K562 (cell line): ENCODE measurements at regions not wholly inside any gene's neighbourhood (a gene's known extent, or its start where the extent isn't known, plus 50 kb on each side); places are given as distances from the start of the nearest gene placed in this dataset.

Experiments used
- ATAC-seq: fragments of 200-7000 bp; cut with Tn5 transposase; 3 replicates; pipeline ENCODE4 v1.9.1; 2020; ENCODE audit warnings: moderate library complexity
- BruUV-seq: library from RNA; stranded (reverse); fragments of 400-500 nt; replicated peaks from 2 replicates; lab custom pipeline; 2021; lab: Mats Ljungman, UMichigan
- CTCF ChIA-PET: fragments of 300-600 bp; formaldehyde crosslinking; extraction: SDS; loops from one replicate; lab custom pipeline; 2021; ENCODE audit warnings: low intra/inter-chr PET ratio; lab: Yijun Ruan, JAX
- POLR2A ChIA-PET: fragments of 300-600, 350-650 bp; sonication (Branson Sonifier 250); formaldehyde crosslinking; extraction: SDS; loops from one replicate; lab custom pipeline; 2021; ENCODE audit warnings: antibody characterized with exemption, inconsistent platforms; lab: Yijun Ruan, JAX
- DNase-seq, 4 experiments: peaks; one replicate each; pipeline versions ENCODE4 v3.0.0 to v3.0.0-alpha.2; 2011 to 2018; ENCODE audit warnings: low spot score in 3 of 4, mixed read lengths in 3 of 4; ENCODE audit errors: extremely low read depth in 1 of 4
- FAIRE-seq: peaks from 2 replicates; lab custom pipeline; 2011; peaks lifted over from hg19 to GRCh38; lab: Jason Lieb, UNC
- H2AFZ ChIP-seq: 2 replicates; pipeline ENCODE4 v1.6.0; 2011; ENCODE audit warnings: low read depth, low read length, control low read depth, inconsistent platforms
- H3K27ac ChIP-seq: fragments of 200-600 bp; 3 replicates; pipeline ENCODE4 v1.8.0; 2011; ENCODE audit warnings: low read depth, mild to moderate bottlenecking, control low read depth, inconsistent platforms, low read length, moderate library complexity, mixed read lengths; ENCODE audit errors: extremely low read depth
- H3K27me3 ChIP-seq, 2 experiments: fragments of 300-600 bp in 1 of 2; 2 replicates in 1 of 2; 3 replicates in 1 of 2; pipeline versions ENCODE4 v1.6.0 to v1.8.0; 2011; ENCODE audit warnings: inconsistent platforms in 2 of 2, low read length in 2 of 2, mild to moderate bottlenecking in 1 of 2, mixed read lengths in 1 of 2, moderate library complexity in 1 of 2; ENCODE audit not compliant: control insufficient read depth in 2 of 2, insufficient read depth in 2 of 2
- H3K36me3 ChIP-seq: fragments of 300-600 bp; 3 replicates; pipeline ENCODE4 v1.8.0; 2011; ENCODE audit warnings: mild to moderate bottlenecking, low read length, inconsistent platforms; ENCODE audit not compliant: control insufficient read depth, insufficient read depth
- H3K4me1 ChIP-seq, 2 experiments: fragments of 200-600 bp in 1 of 2; replicated peaks in 1 of 2; 2 replicates in 1 of 2; 3 replicates in 1 of 2; pipeline versions ENCODE4 v1.5.1 to v1.8.0; 2011; ENCODE audit warnings: inconsistent platforms in 2 of 2, low read length in 2 of 2, mild to moderate bottlenecking in 1 of 2, mixed read lengths in 1 of 2, moderate library complexity in 1 of 2; ENCODE audit not compliant: control insufficient read depth in 2 of 2, insufficient read depth in 2 of 2
- H3K4me2 ChIP-seq: 2 replicates; pipeline ENCODE4 v1.6.1; 2011; ENCODE audit warnings: low read length, control low read depth, inconsistent platforms, mixed read lengths; ENCODE audit not compliant: insufficient read depth
- H3K4me3 ChIP-seq: fragments of 200-600 bp; sonication (generic), shearing (Covaris generic); 2 replicates; pipeline ENCODE4 v1.5.1; 2016; ENCODE audit warnings: control low read depth, inconsistent platforms
- H3K79me2 ChIP-seq: fragments of 200-600 bp; 3 replicates; pipeline ENCODE4 v1.8.0; 2011; ENCODE audit warnings: low read length, inconsistent platforms; ENCODE audit not compliant: control insufficient read depth, insufficient read depth
- H3K9ac ChIP-seq, 2 experiments: 2 replicates each; pipeline versions ENCODE4 v1.6.0 to v1.6.1; 2011; ENCODE audit warnings: low read depth in 2 of 2, low read length in 2 of 2, control low read depth in 1 of 2, inconsistent platforms in 1 of 2, mild to moderate bottlenecking in 1 of 2, mixed read lengths in 1 of 2; ENCODE audit not compliant: insufficient read depth in 1 of 2
- H3K9me1 ChIP-seq: one replicate; pipeline ENCODE4 v1.6.0; 2011; ENCODE audit warnings: inconsistent platforms, mild to moderate bottlenecking, low read length, moderate library complexity; ENCODE audit not compliant: control insufficient read depth, insufficient read depth
- H3K9me3 ChIP-seq: replicated peaks from 2 replicates; pipeline ENCODE4 v1.5.1; 2011; ENCODE audit warnings: low read depth, low read length, inconsistent platforms; ENCODE audit not compliant: control insufficient read depth, insufficient read depth
- H4K20me1 ChIP-seq: replicated peaks from 2 replicates; pipeline ENCODE4 v1.6.1; 2011; ENCODE audit warnings: low read length, inconsistent platforms, mixed read lengths; ENCODE audit not compliant: control insufficient read depth, insufficient read depth
- ESRRA ChIP-seq: fragments of 450-650 bp; IDR thresholded peaks from 2 replicates; pipeline ENCODE4 v1.6.1; 2014; ENCODE audit warnings: low read depth, mild to moderate bottlenecking, moderate library complexity, borderline replicate concordance
- GTF2A2 ChIP-seq: IDR thresholded peaks from 2 replicates; pipeline ENCODE4 v1.6.1; 2016; ENCODE audit warnings: mild to moderate bottlenecking, missing genetic modification characterization, missing compliant biosample characterization
- HDAC8 ChIP-seq: fragments of 450-650 bp; IDR thresholded peaks from 2 replicates; pipeline ENCODE4 v1.6.1; 2016; ENCODE audit warnings: mild to moderate bottlenecking, missing genetic modification characterization, moderate library complexity, missing compliant biosample characterization
- HDGF ChIP-seq: fragments of 450-650 bp; IDR thresholded peaks from 2 replicates; pipeline ENCODE4 v1.6.1; 2016
- HEY1 ChIP-seq: fragments of 250-450 bp; sonication (Bioruptor Pico); IDR thresholded peaks from 2 replicates; pipeline ENCODE4 v1.5.0; 2020; ENCODE audit warnings: mild to moderate bottlenecking, moderate library complexity, borderline replicate concordance
- KAT2B ChIP-seq: IDR thresholded peaks from one replicate; pipeline ENCODE4 v1.6.1; 2012; ENCODE audit warnings: low read depth, mild to moderate bottlenecking, control low read depth, inconsistent platforms, low read length, moderate library complexity
- KLF13 ChIP-seq: fragments of 450-650 bp; IDR thresholded peaks from 2 replicates; pipeline ENCODE4 v1.6.1; 2016; ENCODE audit warnings: missing genetic modification characterization, low read depth, mild to moderate bottlenecking, missing compliant biosample characterization, moderate library complexity, borderline replicate concordance
- SNAPC5 ChIP-seq: fragments of 250-450 bp; sonication (Bioruptor Pico); IDR thresholded peaks from 2 replicates; pipeline ENCODE4 v1.8.0; 2021; ENCODE audit warnings: moderate library complexity, mild to moderate bottlenecking, inconsistent platforms
- TFE3 ChIP-seq: fragments of 450-650 bp; formaldehyde crosslinking; IDR thresholded peaks from 2 replicates; pipeline ENCODE4 v1.4.0; 2020; ENCODE audit warnings: mild to moderate bottlenecking, mixed read lengths
- ZNF12 ChIP-seq: sonication (generic); formaldehyde crosslinking; IDR thresholded peaks from 2 replicates; pipeline ENCODE4 v1.4.0; 2020; ENCODE audit warnings: mild to moderate bottlenecking, missing genetic modification reagents
- ZNF668 ChIP-seq: fragments of 250-450 bp; sonication (Bioruptor Pico); IDR thresholded peaks from 2 replicates; pipeline ENCODE4 v1.8.0; 2022; ENCODE audit warnings: mild to moderate bottlenecking, inconsistent platforms
- WGBS: fragments of 100-300 bp; shearing (Covaris generic); methylation state at CpG from one replicate; pipeline ENCODE4 v1.1.6; 2016; ENCODE audit warnings: low coverage, mixed read lengths; ENCODE audit not compliant: insufficient coverage; ENCODE audit errors: missing lambda C conversion rate; 5-methylcytosine and 5-hydroxymethylcytosine counted together
- in situ Hi-C: fragments of 300-500 bp; cut with MboI; formaldehyde crosslinking; loops from 4 replicates; pipeline ENCODE4 v1.15.0; 2018; ENCODE audit warnings: inconsistent platforms, mixed read lengths
- intact Hi-C: fragments of 100-400 bp; cut with micrococcal nuclease; formaldehyde crosslinking; loops from 2 replicates; pipeline ENCODE4 v1.14.2; 2022
- TF ChIP-seq, protein P1 (sequence below): fragments of 250-450 bp; sonication (Bioruptor Pico); IDR thresholded peaks from 2 replicates; pipeline ENCODE4 v1.5.0; 2021

DNA sequence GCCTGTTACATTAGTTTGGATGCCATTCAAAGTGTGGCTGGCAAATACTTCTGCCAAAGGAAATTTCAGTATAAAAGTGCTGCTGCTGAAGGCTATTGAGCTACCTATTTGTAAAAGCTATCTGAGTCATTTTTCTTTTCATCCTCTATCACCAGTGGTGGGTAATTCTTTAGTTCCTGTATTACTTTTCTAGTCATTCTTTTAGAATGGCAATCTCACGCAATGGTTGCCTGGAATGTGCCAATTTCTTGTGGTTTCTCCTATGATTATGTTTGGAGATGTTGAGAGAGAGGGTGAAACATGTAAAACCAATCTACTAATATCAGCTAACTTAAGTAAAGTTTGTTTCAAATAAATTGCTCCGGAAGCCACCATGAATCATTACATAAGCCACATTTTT is 685.0 kb downstream of the RAPGEF2 start:
- no peak for DNase-seq
- H3K79me2 ChIP-seq: no peaks in the 10 kb centered on the region
- FAIRE-seq: no peak
- H3K4me1 ChIP-seq: no peaks in the 10 kb centered on the region
- no peak for ATAC-seq
- H3K9me1 ChIP-seq: no peaks in the 10 kb centered on the region
- TF ChIP-seq KAT2B (no peak), ZNF12 (CRISPR knock-in tag) (no peak), HDAC8 (tag) (no peak), HDGF (no peak), TFE3 (CRISPR knock-in tag) (no peak), ZNF668 (CRISPR knock-in tag) (no peak), ESRRA (no peak), GTF2A2 (tag) (no peak), KLF13 (no peak), HEY1 (CRISPR knock-in tag) (no peak), SNAPC5 (CRISPR knock-in tag) (no peak)
- TF ChIP-seq, protein P1, sequence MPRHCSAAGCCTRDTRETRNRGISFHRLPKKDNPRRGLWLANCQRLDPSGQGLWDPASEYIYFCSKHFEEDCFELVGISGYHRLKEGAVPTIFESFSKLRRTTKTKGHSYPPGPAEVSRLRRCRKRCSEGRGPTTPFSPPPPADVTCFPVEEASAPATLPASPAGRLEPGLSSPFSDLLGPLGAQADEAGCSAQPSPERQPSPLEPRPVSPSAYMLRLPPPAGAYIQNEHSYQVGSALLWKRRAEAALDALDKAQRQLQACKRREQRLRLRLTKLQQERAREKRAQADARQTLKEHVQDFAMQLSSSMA (CRISPR knock-in tag): no peak
- TF ChIP-seq, all 486 proteins: peak for 0
- Histone ChIP-seq H3K36me3 (no peaks in the 10 kb centered on the region), H3K9me3 (no peaks in the 10 kb centered on the region), H3K4me2 (no peak overlapping the region), H2AFZ (no peak overlapping the region), H4K20me1 (no peaks in the 10 kb centered on the region), H3K27ac (no peak overlapping the region), H3K4me3 (no peak overlapping the region), H3K9ac (no peak overlapping the region), H3K27me3 (no peaks in the 10 kb centered on the region)
- 0% methylated on average over 2 of the region's 2 CpGs for WGBS
- no TSS peak for BruUV-seq
- intact Hi-C loops: no loop called here
- ChIA-PET POLR2A (no interaction called here), CTCF (no interaction called here)
- in situ Hi-C loops: no loop called here
